ENCODE measurements at regions not wholly inside any gene's neighbourhood (a gene's known extent, or its start where the extent isn't known, plus 50 kb on each side); places are given as distances from the start of the nearest gene placed in this dataset.

DNA sequence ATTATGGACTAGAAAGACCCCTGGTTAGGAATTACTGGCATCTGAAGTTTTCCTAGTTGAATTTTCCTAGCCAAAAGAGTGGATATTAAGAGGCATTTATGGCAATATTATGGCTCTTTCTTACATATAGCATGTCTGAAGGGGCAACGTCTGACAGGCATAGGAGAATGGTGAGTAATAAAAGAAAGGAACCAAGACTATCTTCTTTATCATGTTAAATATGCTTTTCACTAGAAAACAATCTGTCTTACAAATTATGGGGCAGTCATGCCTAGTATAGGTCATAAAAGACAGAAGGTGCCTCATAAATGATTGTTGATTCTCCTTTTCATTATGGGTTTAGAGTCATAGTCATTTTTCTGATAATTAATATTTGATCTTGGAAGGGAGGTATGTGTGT, 431.1 kb upstream of the HTR2C start:
- Histone ChIP-seq H2AFZ (ENCODE audit: low read depth) (no peak overlapping the region), H4K20me1 (ENCODE audit: insufficient read depth) (no peaks in the 10 kb centered on the region), H3K36me3 (ENCODE audit: insufficient read depth) (no peaks in the 10 kb centered on the region), H3K9ac (no peak overlapping the region), H3K27me3 (ENCODE audit: insufficient read depth, low read depth) (no peaks in the 10 kb centered on the region), H3K4me3 (IDR thresholded peaks at IDR 0.05; ENCODE audit: insufficient read depth, low read depth, low read length) (no peak overlapping the region), H3K79me2 (ENCODE audit: insufficient read depth, low read depth) (no peaks in the 10 kb centered on the region), H3K27ac (no peak overlapping the region), H3K4me2 (no peak overlapping the region), H3K4me1 (ENCODE audit: low read depth, poor library complexity, severe bottlenecking) (no peaks in the 10 kb centered on the region)
- TF ChIP-seq CTCF (conservative IDR thresholded peaks at IDR 0.05; ENCODE audit: low read depth, low read length), result no peak

DNA sequence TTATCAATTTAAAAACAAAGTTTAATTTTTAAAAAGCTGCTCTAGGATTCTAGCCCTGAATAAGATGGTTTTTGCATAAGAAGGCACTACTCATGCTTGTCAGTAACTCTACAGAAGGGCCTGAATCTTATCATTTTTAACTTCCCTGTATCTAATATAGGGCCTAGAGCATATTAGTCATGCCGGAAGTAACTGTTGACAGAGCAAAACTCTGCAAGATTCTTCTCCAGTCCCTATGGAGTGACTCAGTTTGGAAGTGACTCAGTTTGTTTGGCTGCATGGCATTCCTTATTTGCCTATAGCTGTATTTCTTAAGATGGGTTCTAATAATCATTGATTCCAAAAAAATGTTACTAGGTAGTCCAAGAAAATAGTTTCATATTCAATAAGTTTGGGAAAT, 431.8 kb upstream of the HTR2C start:
- H3K4me1 ChIP-seq (ENCODE audit: low read depth, poor library complexity, severe bottlenecking), result no peaks in the 10 kb centered on the region
- H3K27me3 ChIP-seq (ENCODE audit: insufficient read depth, low read depth), result no peaks in the 10 kb centered on the region
- H3K36me3 ChIP-seq (ENCODE audit: insufficient read depth), result no peaks in the 10 kb centered on the region
- no peak overlapping the region for H3K27ac ChIP-seq
- no peak overlapping the region for H3K4me2 ChIP-seq
- no peak overlapping the region for H3K9ac ChIP-seq
- no peak for TF ChIP-seq CTCF (conservative IDR thresholded peaks at IDR 0.05; ENCODE audit: low read depth, low read length)
- no peak overlapping the region for H3K4me3 ChIP-seq (IDR thresholded peaks at IDR 0.05; ENCODE audit: insufficient read depth, low read depth, low read length)
- no peak overlapping the region for H2AFZ ChIP-seq (ENCODE audit: low read depth)
- no peaks in the 10 kb centered on the region for H3K79me2 ChIP-seq (ENCODE audit: insufficient read depth, low read depth)
- no peaks in the 10 kb centered on the region for H4K20me1 ChIP-seq (ENCODE audit: insufficient read depth)

DNA sequence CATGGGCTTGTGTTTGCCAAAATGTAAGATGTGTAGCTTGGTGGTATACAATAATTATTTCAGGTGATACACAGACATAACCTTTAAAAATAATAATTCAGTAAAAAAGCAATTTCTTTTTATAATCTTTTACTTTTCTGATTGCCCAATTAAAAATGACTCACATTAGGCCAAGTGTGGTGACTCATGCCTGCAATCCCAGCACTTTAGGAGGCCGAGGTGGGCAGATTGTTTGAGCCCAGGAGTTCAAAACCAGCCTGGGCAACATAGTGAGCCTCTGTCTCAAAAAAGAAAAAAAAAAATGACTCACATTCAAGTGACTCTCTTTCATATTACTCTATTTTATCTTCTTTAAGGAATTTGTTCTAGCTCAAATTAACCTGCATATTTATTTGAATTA, 449.4 kb upstream of the HTR2C start:
- Histone ChIP-seq H3K4me3 (IDR thresholded peaks at IDR 0.05; ENCODE audit: insufficient read depth, low read depth, low read length) (no peak overlapping the region), H4K20me1 (ENCODE audit: insufficient read depth) (no peaks in the 10 kb centered on the region), H3K36me3 (ENCODE audit: insufficient read depth) (no peaks in the 10 kb centered on the region), H2AFZ (ENCODE audit: low read depth) (no peak overlapping the region), H3K4me2 (no peak overlapping the region), H3K79me2 (ENCODE audit: insufficient read depth, low read depth) (no peaks in the 10 kb centered on the region), H3K9ac (no peak overlapping the region), H3K4me1 (ENCODE audit: low read depth, poor library complexity, severe bottlenecking) (no peaks in the 10 kb centered on the region), H3K27ac (no peak overlapping the region), H3K27me3 (ENCODE audit: insufficient read depth, low read depth) (no peaks in the 10 kb centered on the region)
- no peak for TF ChIP-seq CTCF (conservative IDR thresholded peaks at IDR 0.05; ENCODE audit: low read depth, low read length)

DNA sequence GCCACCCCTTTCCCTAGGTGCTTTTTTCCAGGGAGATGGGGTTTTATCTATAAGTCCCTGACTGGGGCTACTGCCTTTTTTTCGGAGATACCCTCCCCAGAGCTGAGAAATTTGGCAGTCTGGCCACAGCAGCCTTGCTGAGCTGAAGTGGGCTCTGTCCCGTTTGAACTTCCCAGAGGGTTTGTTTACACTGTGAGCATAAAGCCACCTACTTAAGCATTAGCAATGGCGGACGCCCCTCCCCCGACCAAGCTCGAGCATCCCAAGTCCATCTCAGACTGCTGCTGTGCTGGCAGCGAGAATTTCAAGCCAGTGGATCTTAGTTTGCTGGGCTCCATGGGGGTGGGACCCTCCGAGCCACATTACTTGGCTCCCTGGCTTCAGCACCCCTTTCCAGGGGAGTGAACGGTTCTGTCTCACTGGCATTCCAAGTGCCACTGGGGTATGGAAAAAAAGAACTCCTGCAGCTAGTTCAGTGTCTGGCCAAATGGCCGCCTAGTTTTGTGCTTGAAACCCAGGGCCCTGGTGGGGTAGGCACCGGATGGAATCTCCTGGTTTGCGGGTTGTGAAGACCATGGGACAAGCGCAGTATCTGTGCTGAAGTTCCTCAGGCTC, 456.4 kb upstream of the HTR2C start:
- Histone ChIP-seq H3K4me2 (no peak overlapping the region), H3K9ac (no peak overlapping the region), H3K27me3 (ENCODE audit: insufficient read depth, low read depth) (no peaks in the 10 kb centered on the region), H4K20me1 (ENCODE audit: insufficient read depth) (no peaks in the 10 kb centered on the region), H3K4me3 (IDR thresholded peaks at IDR 0.05; ENCODE audit: insufficient read depth, low read depth, low read length) (no peak overlapping the region), H3K4me1 (ENCODE audit: low read depth, poor library complexity, severe bottlenecking) (no peaks in the 10 kb centered on the region), H2AFZ (ENCODE audit: low read depth) (no peak overlapping the region), H3K27ac (no peak overlapping the region), H3K36me3 (ENCODE audit: insufficient read depth) (no peaks in the 10 kb centered on the region), H3K79me2 (ENCODE audit: insufficient read depth, low read depth) (no peaks in the 10 kb centered on the region)
- no peak for TF ChIP-seq CTCF (conservative IDR thresholded peaks at IDR 0.05; ENCODE audit: low read depth, low read length)
